ENCODE measurements at regions not wholly inside any gene's neighbourhood (a gene's known extent, or its start where the extent isn't known, plus 50 kb on each side); places are given as distances from the start of the nearest gene placed in this dataset.

DNA sequence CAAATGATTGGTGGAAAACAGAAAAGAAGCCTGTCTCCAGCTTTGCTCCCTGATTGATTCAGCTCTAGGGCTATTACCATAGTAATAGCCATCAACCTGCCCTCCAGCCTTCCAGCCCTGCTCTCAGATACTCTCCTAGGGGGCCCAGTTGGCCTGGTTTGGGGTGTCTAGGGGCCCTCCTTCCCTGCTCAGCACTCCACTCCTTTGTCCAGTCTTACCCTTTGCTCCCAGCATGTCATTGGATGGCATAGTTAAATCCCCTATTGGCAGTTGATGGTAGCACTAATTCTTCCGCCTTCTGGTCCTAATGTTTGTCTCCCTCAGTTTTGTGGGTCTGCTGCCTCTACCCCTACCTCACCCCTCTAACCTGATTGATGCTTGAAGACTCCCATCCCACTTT, 175.4 kb upstream of the PELI2 start:
- Histone ChIP-seq H3F3A (ENCODE audit: insufficient read depth) (no peaks in the 10 kb centered on the region), H3K27ac (ENCODE audit: low read depth, low read length) (no peak overlapping the region)

GRCh38 chr14:55944757-55945156, 173.5 kb upstream of the PELI2 start:
- no peak overlapping the region for H2AFZ ChIP-seq (ENCODE audit: low read depth, low read length, severe bottlenecking)

More for the DNA sequence above, 175.4 kb upstream of the PELI2 start:
- no peaks in the 10 kb centered on the region for H4K20me1 ChIP-seq (ENCODE audit: low read depth, low read length)
- H3K9ac ChIP-seq (ENCODE audit: low read length): no peak overlapping the region
- H2AFZ ChIP-seq (ENCODE audit: low read depth, low read length, severe bottlenecking): no peak overlapping the region
- H3K36me3 ChIP-seq (ENCODE audit: low read length): no peaks in the 10 kb centered on the region
- 0 out of 2 replicates have a peak, but pooled peaks cover 3% of the 10 kb centered on the region for H3K27me3 ChIP-seq (ENCODE audit: low read length)
- H3K79me2 ChIP-seq (ENCODE audit: insufficient read depth, low read length): no peaks in the 10 kb centered on the region
- no peaks in the 10 kb centered on the region for H3K9me3 ChIP-seq (ENCODE audit: insufficient read depth, low read length)
- H3K4me3 ChIP-seq (ENCODE audit: insufficient read depth, low read length, poor library complexity, severe bottlenecking): no peak overlapping the region
- no peak overlapping the region for H3K4me2 ChIP-seq (ENCODE audit: low read depth, low read length, poor library complexity, severe bottlenecking)
- H3K9me2 ChIP-seq (replicated peaks; ENCODE audit: insufficient read depth, low read length): no peaks in the 10 kb centered on the region
- TF ChIP-seq, protein P1, sequence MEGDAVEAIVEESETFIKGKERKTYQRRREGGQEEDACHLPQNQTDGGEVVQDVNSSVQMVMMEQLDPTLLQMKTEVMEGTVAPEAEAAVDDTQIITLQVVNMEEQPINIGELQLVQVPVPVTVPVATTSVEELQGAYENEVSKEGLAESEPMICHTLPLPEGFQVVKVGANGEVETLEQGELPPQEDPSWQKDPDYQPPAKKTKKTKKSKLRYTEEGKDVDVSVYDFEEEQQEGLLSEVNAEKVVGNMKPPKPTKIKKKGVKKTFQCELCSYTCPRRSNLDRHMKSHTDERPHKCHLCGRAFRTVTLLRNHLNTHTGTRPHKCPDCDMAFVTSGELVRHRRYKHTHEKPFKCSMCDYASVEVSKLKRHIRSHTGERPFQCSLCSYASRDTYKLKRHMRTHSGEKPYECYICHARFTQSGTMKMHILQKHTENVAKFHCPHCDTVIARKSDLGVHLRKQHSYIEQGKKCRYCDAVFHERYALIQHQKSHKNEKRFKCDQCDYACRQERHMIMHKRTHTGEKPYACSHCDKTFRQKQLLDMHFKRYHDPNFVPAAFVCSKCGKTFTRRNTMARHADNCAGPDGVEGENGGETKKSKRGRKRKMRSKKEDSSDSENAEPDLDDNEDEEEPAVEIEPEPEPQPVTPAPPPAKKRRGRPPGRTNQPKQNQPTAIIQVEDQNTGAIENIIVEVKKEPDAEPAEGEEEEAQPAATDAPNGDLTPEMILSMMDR (IDR thresholded peaks at IDR 0.05; ENCODE audit: insufficient read depth, low read length, poor library complexity, severe bottlenecking): no peak
- no peak for TF ChIP-seq EZH2phosphoT487 (conservative IDR thresholded peaks at IDR 0.05; ENCODE audit: low read length)

GRCh38 chr14:55946231-55946630, 172.0 kb upstream of the PELI2 start:
- Histone ChIP-seq H3K79me2 (ENCODE audit: insufficient read depth, low read length) (no peaks in the 10 kb centered on the region), H4K20me1 (ENCODE audit: low read depth, low read length) (no peaks in the 10 kb centered on the region), H3K36me3 (ENCODE audit: low read length) (no peaks in the 10 kb centered on the region), H3K9me3 (ENCODE audit: insufficient read depth, low read length) (no peaks in the 10 kb centered on the region), H3K9ac (ENCODE audit: low read length) (no peak overlapping the region), H2AFZ (ENCODE audit: low read depth, low read length, severe bottlenecking) (no peak overlapping the region), H3F3A (ENCODE audit: insufficient read depth) (no peaks in the 10 kb centered on the region), H3K27me3 (ENCODE audit: low read length) (no peaks in the 10 kb centered on the region), H3K4me2 (ENCODE audit: low read depth, low read length, poor library complexity, severe bottlenecking) (no peak overlapping the region), H3K4me3 (ENCODE audit: insufficient read depth, low read length, poor library complexity, severe bottlenecking) (no peak overlapping the region), H3K9me2 (replicated peaks; ENCODE audit: insufficient read depth, low read length) (no peaks in the 10 kb centered on the region), H3K27ac (ENCODE audit: low read depth, low read length) (no peak overlapping the region)
- TF ChIP-seq, protein P1 (IDR thresholded peaks at IDR 0.05; ENCODE audit: insufficient read depth, low read length, poor library complexity, severe bottlenecking): no peak
- no peak for TF ChIP-seq EZH2phosphoT487 (conservative IDR thresholded peaks at IDR 0.05; ENCODE audit: low read length)

More at GRCh38 chr14:55944757-55945156, 173.5 kb upstream of the PELI2 start:
- no peak for TF ChIP-seq EZH2phosphoT487 (conservative IDR thresholded peaks at IDR 0.05; ENCODE audit: low read length)
- TF ChIP-seq, protein P1 (IDR thresholded peaks at IDR 0.05; ENCODE audit: insufficient read depth, low read length, poor library complexity, severe bottlenecking): no peak
- Histone ChIP-seq H3K9me2 (replicated peaks; ENCODE audit: insufficient read depth, low read length) (no peaks in the 10 kb centered on the region), H3K27ac (ENCODE audit: low read depth, low read length) (no peak overlapping the region), H3K9ac (ENCODE audit: low read length) (no peak overlapping the region), H3F3A (ENCODE audit: insufficient read depth) (no peaks in the 10 kb centered on the region), H3K4me2 (ENCODE audit: low read depth, low read length, poor library complexity, severe bottlenecking) (no peak overlapping the region), H3K79me2 (ENCODE audit: insufficient read depth, low read length) (no peaks in the 10 kb centered on the region), H3K9me3 (ENCODE audit: insufficient read depth, low read length) (no peaks in the 10 kb centered on the region), H3K27me3 (ENCODE audit: low read length) (0 out of 2 replicates have a peak, but pooled peaks cover 3% of the 10 kb centered on the region), H4K20me1 (ENCODE audit: low read depth, low read length) (no peaks in the 10 kb centered on the region), H3K4me3 (ENCODE audit: insufficient read depth, low read length, poor library complexity, severe bottlenecking) (no peak overlapping the region), H3K36me3 (ENCODE audit: low read length) (no peaks in the 10 kb centered on the region)
